ENCODE measurements at regions not wholly inside any gene's neighbourhood (a gene's known extent, or its start where the extent isn't known, plus 50 kb on each side); places are given as distances from the start of the nearest gene placed in this dataset.
A peak's percentile ranks its signal among the peaks of the same experiment; 100 is the strongest.

GRCh38 chr12:127583041-127583440 lies 683.9 kb upstream of the TMEM132C start:
- no peak for TF ChIP-seq POLR2A (IDR thresholded peaks at IDR 0.05)
- no peak for TF ChIP-seq CTCF (IDR thresholded peaks at IDR 0.05)
- Histone ChIP-seq H3K36me3 (replicated peaks in 1 of 2) (no peaks in the 10 kb centered on the region), H3K4me1 (replicated peaks in 1 of 2) (no peaks in the 10 kb centered on the region), H3K27ac (no peak overlapping the region), H3K27me3 (no peaks in the 10 kb centered on the region), H3K4me3 (no peak overlapping the region), H3K9me3 (replicated peaks in 1 of 3) (no peaks in the 10 kb centered on the region)
- DNase-seq = no peak
- 82 to 88% (median 87%) methylated on average over 4 of the region's 4 CpGs for WGBS, 4 donors
- intact Hi-C loops (cut with DNase I) = no loop called here

GRCh38 chr12:127588249-127588648 lies 678.7 kb upstream of the TMEM132C start:
- no peaks in the 10 kb centered on the region for H3K9me3 ChIP-seq (replicated peaks in 1 of 3)
- intact Hi-C loops (cut with DNase I) = no loop called here
- H3K4me1 ChIP-seq (replicated peaks in 1 of 2) = no peaks in the 10 kb centered on the region
- DNase-seq = peak in 1 of 7 donors; percentile 3
- no peak overlapping the region for H3K4me3 ChIP-seq
- TF ChIP-seq CTCF (IDR thresholded peaks at IDR 0.05) = no peak
- TF ChIP-seq POLR2A (IDR thresholded peaks at IDR 0.05) = no peak
- H3K27me3 ChIP-seq = no peaks in the 10 kb centered on the region
- H3K36me3 ChIP-seq (replicated peaks in 1 of 2) = no peaks in the 10 kb centered on the region
- no peak overlapping the region for H3K27ac ChIP-seq
- 67 to 86% (median 68%) methylated on average over 7 of the region's 7 CpGs for WGBS, 4 donors

- Histone ChIP-seq H3K36me3 (replicated peaks in 1 of 2) (no peaks in the 10 kb centered on the region), H3K4me1 (replicated peaks in 1 of 2) (no peaks in the 10 kb centered on the region), H3K9me3 (replicated peaks in 1 of 3) (no peaks in the 10 kb centered on the region), H3K27me3 (no peaks in the 10 kb centered on the region), H3K27ac (no peak overlapping the region), H3K4me3 (no peak overlapping the region)
- no peak for TF ChIP-seq POLR2A (IDR thresholded peaks at IDR 0.05)
- no peak for TF ChIP-seq CTCF (IDR thresholded peaks at IDR 0.05)
- intact Hi-C loops (cut with DNase I) = no loop called here
- WGBS, 4 donors = 77 to 94% (median 87%) methylated on average over 1 of the region's 1 CpG
- no peak for DNase-seq
Observed at GRCh38 chr12:127589541-127589940, 677.4 kb upstream of the TMEM132C start.

- intact Hi-C loops (cut with DNase I) = no loop called here
- WGBS, 4 donors = 78 to 82% (median 79%) methylated on average over 4 of the region's 4 CpGs
- H3K36me3 ChIP-seq (replicated peaks in 1 of 2) = no peaks in the 10 kb centered on the region
Observed at GRCh38 chr12:127590868-127591267, 676.1 kb upstream of the TMEM132C start.

More at GRCh38 chr12:127590868-127591267, 676.1 kb upstream of the TMEM132C start:
- DNase-seq = no peak
- Histone ChIP-seq H3K4me1 (replicated peaks in 1 of 2) (no peaks in the 10 kb centered on the region), H3K9me3 (replicated peaks in 1 of 3) (no peaks in the 10 kb centered on the region), H3K27ac (no peak overlapping the region), H3K27me3 (no peaks in the 10 kb centered on the region), H3K4me3 (no peak overlapping the region)
- TF ChIP-seq POLR2A (IDR thresholded peaks at IDR 0.05) (no peak), CTCF (IDR thresholded peaks at IDR 0.05) (no peak)

Measured in adrenal gland (tissue), 9 donors.